ENCODE measurements at regions not wholly inside any gene's neighbourhood (a gene's known extent, or its start where the extent isn't known, plus 50 kb on each side); places are given as distances from the start of the nearest gene placed in this dataset.

- no peak for ATAC-seq
- TF ChIP-seq BACH2 (CRISPR knock-in tag; IDR thresholded peaks at IDR 0.05; ENCODE audit: borderline replicate concordance) (no peak), ZNF8 (CRISPR knock-in tag; IDR thresholded peaks at IDR 0.05) (no peak), ZFP30 (CRISPR knock-in tag; IDR thresholded peaks at IDR 0.05) (no peak), ARNTL (CRISPR knock-in tag; IDR thresholded peaks at IDR 0.05; ENCODE audit: borderline replicate concordance, low read depth) (no peak), GLIS3 (CRISPR knock-in tag; IDR thresholded peaks at IDR 0.05) (no peak), POU6F1 (CRISPR knock-in tag; IDR thresholded peaks at IDR 0.05; ENCODE audit: borderline replicate concordance, low read depth) (no peak), ZNF70 (CRISPR knock-in tag; IDR thresholded peaks at IDR 0.05) (no peak), OSR1 (CRISPR knock-in tag; IDR thresholded peaks at IDR 0.05) (no peak)
- TF ChIP-seq, protein P1, sequence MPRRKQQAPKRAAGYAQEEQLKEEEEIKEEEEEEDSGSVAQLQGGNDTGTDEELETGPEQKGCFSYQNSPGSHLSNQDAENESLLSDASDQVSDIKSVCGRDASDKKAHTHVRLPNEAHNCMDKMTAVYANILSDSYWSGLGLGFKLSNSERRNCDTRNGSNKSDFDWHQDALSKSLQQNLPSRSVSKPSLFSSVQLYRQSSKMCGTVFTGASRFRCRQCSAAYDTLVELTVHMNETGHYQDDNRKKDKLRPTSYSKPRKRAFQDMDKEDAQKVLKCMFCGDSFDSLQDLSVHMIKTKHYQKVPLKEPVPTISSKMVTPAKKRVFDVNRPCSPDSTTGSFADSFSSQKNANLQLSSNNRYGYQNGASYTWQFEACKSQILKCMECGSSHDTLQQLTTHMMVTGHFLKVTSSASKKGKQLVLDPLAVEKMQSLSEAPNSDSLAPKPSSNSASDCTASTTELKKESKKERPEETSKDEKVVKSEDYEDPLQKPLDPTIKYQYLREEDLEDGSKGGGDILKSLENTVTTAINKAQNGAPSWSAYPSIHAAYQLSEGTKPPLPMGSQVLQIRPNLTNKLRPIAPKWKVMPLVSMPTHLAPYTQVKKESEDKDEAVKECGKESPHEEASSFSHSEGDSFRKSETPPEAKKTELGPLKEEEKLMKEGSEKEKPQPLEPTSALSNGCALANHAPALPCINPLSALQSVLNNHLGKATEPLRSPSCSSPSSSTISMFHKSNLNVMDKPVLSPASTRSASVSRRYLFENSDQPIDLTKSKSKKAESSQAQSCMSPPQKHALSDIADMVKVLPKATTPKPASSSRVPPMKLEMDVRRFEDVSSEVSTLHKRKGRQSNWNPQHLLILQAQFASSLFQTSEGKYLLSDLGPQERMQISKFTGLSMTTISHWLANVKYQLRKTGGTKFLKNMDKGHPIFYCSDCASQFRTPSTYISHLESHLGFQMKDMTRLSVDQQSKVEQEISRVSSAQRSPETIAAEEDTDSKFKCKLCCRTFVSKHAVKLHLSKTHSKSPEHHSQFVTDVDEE (CRISPR knock-in tag; IDR thresholded peaks at IDR 0.05), result no peak
Measured at GRCh38 chrX:1034717-1035116, 177.7 kb downstream of the CRLF2 start.

- no peak for ATAC-seq
- TF ChIP-seq PPARA (CRISPR knock-in tag; IDR thresholded peaks at IDR 0.05; ENCODE audit: borderline replicate concordance) (no peak), RARB (CRISPR knock-in tag; IDR thresholded peaks at IDR 0.05) (no peak), ESRRG (CRISPR knock-in tag; IDR thresholded peaks at IDR 0.05) (no peak), CREB5 (CRISPR knock-in tag; IDR thresholded peaks at IDR 0.05; ENCODE audit: low read depth) (no peak), GLIS3 (CRISPR knock-in tag; IDR thresholded peaks at IDR 0.05) (no peak), CSDC2 (CRISPR knock-in tag; IDR thresholded peaks at IDR 0.05) (no peak), ZC3H10 (CRISPR knock-in tag; IDR thresholded peaks at IDR 0.05) (no peak), ARNTL (CRISPR knock-in tag; IDR thresholded peaks at IDR 0.05; ENCODE audit: borderline replicate concordance, low read depth) (no peak), TCF4 (CRISPR knock-in tag; IDR thresholded peaks at IDR 0.05; ENCODE audit: borderline replicate concordance) (no peak), ZFP30 (CRISPR knock-in tag; IDR thresholded peaks at IDR 0.05) (no peak), BACH2 (CRISPR knock-in tag; IDR thresholded peaks at IDR 0.05; ENCODE audit: borderline replicate concordance) (no peak)
Measured at GRCh38 chrX:1031521-1032430, 180.7 kb downstream of the CRLF2 start.

GRCh38 chrX:1029494-1029893, 183.0 kb downstream of the CRLF2 start:
- TF ChIP-seq GLIS3 (CRISPR knock-in tag; IDR thresholded peaks at IDR 0.05), result no peak
- no peak for TF ChIP-seq ZNF70 (CRISPR knock-in tag; IDR thresholded peaks at IDR 0.05)
- no peak for TF ChIP-seq ARNTL (CRISPR knock-in tag; IDR thresholded peaks at IDR 0.05; ENCODE audit: borderline replicate concordance, low read depth)
- TF ChIP-seq OSR1 (CRISPR knock-in tag; IDR thresholded peaks at IDR 0.05), result no peak
- TF ChIP-seq BACH2 (CRISPR knock-in tag; IDR thresholded peaks at IDR 0.05; ENCODE audit: borderline replicate concordance), result no peak
- TF ChIP-seq CREB5 (CRISPR knock-in tag; IDR thresholded peaks at IDR 0.05; ENCODE audit: low read depth), result no peak
- TF ChIP-seq SNAI2 (CRISPR knock-in tag; IDR thresholded peaks at IDR 0.05), result no peak
- no peak for TF ChIP-seq TOX (CRISPR knock-in tag; IDR thresholded peaks at IDR 0.05; ENCODE audit: borderline replicate concordance)
- TF ChIP-seq ZNF8 (CRISPR knock-in tag; IDR thresholded peaks at IDR 0.05), result no peak
- TF ChIP-seq, protein P2, sequence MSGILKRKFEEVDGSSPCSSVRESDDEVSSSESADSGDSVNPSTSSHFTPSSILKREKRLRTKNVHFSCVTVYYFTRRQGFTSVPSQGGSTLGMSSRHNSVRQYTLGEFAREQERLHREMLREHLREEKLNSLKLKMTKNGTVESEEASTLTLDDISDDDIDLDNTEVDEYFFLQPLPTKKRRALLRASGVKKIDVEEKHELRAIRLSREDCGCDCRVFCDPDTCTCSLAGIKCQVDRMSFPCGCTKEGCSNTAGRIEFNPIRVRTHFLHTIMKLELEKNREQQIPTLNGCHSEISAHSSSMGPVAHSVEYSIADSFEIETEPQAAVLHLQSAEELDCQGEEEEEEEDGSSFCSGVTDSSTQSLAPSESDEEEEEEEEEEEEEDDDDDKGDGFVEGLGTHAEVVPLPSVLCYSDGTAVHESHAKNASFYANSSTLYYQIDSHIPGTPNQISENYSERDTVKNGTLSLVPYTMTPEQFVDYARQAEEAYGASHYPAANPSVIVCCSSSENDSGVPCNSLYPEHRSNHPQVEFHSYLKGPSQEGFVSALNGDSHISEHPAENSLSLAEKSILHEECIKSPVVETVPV (CRISPR knock-in tag; IDR thresholded peaks at IDR 0.05), result no peak
- TF ChIP-seq, protein P3, sequence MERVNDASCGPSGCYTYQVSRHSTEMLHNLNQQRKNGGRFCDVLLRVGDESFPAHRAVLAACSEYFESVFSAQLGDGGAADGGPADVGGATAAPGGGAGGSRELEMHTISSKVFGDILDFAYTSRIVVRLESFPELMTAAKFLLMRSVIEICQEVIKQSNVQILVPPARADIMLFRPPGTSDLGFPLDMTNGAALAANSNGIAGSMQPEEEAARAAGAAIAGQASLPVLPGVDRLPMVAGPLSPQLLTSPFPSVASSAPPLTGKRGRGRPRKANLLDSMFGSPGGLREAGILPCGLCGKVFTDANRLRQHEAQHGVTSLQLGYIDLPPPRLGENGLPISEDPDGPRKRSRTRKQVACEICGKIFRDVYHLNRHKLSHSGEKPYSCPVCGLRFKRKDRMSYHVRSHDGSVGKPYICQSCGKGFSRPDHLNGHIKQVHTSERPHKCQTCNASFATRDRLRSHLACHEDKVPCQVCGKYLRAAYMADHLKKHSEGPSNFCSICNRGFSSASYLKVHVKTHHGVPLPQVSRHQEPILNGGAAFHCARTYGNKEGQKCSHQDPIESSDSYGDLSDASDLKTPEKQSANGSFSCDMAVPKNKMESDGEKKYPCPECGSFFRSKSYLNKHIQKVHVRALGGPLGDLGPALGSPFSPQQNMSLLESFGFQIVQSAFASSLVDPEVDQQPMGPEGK (CRISPR knock-in tag; IDR thresholded peaks at IDR 0.05; ENCODE audit: borderline replicate concordance), result no peak
- TF ChIP-seq RARB (CRISPR knock-in tag; IDR thresholded peaks at IDR 0.05), result no peak
- TF ChIP-seq ZC3H10 (CRISPR knock-in tag; IDR thresholded peaks at IDR 0.05), result no peak
- TF ChIP-seq POU6F1 (CRISPR knock-in tag; IDR thresholded peaks at IDR 0.05; ENCODE audit: borderline replicate concordance, low read depth), result no peak
- no peak for TF ChIP-seq ISL1 (CRISPR knock-in tag; IDR thresholded peaks at IDR 0.05)
- TF ChIP-seq ZNF565 (CRISPR knock-in tag; conservative IDR thresholded peaks at IDR 0.05; ENCODE audit: low read depth), result no peak

More at GRCh38 chrX:1029494-1029893, 183.0 kb downstream of the CRLF2 start:
- ATAC-seq, result no peak
